GM19328 (cell line): ENCODE measurements at regions not wholly inside any gene's neighbourhood (a gene's known extent, or its start where the extent isn't known, plus 50 kb on each side); places are given as distances from the start of the nearest gene placed in this dataset.
"Not testable (repeated sequence)": the region's sequence is repeated elsewhere in the genome, so short reads cannot be mapped to it uniquely, and the experiment has no call there.

Source experiments
- ATAC-seq: cut with Tn5 transposase; IDR thresholded peaks from one replicate; pipeline ENCODE4 v1.9.1; 2021; ENCODE audit warnings: mild to moderate bottlenecking, moderate library complexity; ENCODE audit not compliant: unreplicated experiment

- ATAC-seq, result not testable (repeated sequence)
Observed at GRCh38 chr22:22296047-22296446, 51.5 kb downstream of the VPREB1 start.

DNA sequence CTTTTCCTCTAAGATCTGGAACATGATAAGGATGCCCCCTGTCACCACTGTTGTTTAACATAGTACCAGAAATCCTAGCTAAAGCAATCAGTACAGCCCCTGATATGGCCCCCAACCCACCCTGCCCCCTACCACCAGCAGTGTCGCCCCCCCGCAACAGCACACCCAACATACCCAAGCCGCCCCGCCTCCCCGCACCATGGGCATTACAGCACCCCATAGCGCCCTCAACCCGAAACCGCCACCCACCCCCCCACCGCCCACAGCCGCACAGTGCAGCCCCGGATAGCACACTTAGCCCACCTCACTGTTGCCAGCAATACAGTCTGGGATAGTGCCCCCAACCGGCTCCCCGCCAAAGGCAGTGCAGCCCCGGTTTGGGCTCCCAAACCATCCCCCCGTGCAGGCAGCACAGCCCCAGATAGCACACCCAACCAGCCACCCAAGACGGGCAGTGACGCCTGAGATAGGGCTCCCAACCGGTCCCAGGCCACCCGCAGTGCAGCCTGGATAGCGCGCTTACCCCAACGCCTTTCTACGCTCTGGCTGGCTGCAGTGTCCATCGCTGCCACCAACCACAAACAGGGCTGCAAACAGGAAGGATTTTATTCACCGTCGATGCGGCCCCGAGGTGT, 52.7 kb downstream of the VPREB1 start:
- not testable (repeated sequence) for ATAC-seq

- peak; percentile 75 for ATAC-seq
Observed at GRCh38 chr22:22297794-22298653, 53.4 kb downstream of the VPREB1 start.

- not testable (repeated sequence) for ATAC-seq
Observed at GRCh38 chr22:22298654-22299009, 54.0 kb downstream of the VPREB1 start.

- not testable (repeated sequence) for ATAC-seq
Observed at GRCh38 chr22:22300511-22300910, 55.9 kb downstream of the VPREB1 start.

GRCh38 chr22:22300946-22301345, 56.4 kb downstream of the VPREB1 start:
- not testable (repeated sequence) for ATAC-seq

GRCh38 chr22:22316589-22316988, 72.0 kb downstream of the VPREB1 start:
- ATAC-seq, result no peak

DNA sequence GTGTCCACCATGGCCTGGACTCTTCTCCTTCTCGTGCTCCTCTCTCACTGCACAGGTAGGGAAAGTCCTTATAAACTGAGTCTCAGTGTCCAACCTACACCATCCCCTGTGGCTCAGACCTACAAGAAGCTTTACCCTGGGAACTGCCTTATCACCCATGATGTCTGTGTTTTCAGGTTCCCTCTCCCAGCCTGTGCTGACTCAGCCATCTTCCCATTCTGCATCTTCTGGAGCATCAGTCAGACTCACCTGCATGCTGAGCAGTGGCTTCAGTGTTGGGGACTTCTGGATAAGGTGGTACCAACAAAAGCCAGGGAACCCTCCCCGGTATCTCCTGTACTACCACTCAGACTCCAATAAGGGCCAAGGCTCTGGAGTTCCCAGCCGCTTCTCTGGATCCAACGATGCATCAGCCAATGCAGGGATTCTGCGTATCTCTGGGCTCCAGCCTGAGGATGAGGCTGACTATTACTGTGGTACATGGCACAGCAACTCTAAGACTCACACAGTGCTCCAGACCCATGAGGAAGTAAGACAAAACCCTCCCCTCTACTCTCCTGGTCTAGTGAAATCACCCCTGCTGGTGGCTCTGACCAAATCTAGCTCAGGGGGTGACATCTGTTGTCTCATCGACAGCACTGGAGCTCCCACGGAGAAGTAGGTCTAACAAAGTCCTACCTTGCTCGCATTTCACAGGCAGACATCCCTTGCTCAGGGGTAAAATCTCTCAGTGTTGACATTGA, 74.3 kb downstream of the VPREB1 start:
- ATAC-seq, result no peak

DNA sequence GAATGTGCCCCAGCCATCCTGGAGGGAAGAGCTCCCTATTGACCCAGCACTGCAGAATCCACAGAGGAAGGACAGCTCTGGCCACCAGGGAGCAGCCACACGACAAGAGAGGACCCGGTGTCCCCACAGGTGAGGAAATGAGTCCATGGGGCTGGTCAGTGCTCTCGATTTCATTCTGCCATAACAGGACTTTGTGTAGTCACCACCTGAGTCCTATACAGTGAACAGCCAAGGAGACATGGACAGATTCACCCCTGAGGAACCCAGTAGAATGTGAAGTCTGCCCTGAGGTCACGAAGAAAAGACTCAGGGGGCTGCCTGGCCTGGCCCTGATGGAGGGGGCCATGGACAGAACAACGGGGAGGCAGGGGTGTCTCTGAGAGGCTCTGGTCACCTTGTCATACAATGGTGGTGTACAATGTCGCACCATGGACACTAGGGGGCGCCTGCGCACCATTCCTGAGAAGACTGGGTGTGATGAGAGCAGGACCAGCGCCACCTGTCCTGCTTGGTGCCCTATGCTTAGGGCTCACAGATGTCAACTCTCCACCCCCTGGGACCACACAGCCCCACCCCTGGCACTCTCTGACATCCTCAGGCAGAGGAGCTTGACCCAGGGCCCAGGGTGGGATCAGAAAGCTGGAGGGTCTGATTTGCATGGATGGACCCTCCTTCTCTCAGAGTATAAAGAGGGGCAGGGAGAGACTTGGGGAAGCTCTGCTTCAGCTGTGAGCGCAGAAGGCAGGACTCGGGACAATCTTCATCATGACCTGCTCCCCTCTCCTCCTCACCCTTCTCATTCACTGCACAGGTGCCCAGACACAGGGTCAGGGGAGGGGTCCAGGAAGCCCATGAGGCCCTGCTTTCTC, 77.4 kb downstream of the VPREB1 start:
- ATAC-seq, result not testable (repeated sequence)

DNA sequence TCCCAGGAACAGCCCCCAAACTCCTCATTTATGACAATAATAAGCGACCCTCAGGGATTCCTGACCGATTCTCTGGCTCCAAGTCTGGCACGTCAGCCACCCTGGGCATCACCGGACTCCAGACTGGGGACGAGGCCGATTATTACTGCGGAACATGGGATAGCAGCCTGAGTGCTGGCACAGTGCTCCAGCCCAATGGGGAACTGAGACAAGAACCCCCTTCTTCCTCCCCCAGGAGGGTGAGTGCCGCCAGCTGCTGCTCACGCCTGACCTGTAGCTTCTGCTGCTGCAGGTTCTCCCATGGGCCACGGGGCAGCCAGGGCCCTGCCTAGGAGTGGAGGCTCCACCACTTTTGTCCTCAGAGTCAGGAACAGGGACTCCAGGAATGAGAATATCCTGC, 78.2 kb downstream of the VPREB1 start:
- ATAC-seq, result no peak

- no peak for ATAC-seq
Observed at GRCh38 chr22:22327723-22328122, 83.1 kb downstream of the VPREB1 start.

- no peak for ATAC-seq
Observed at GRCh38 chr22:22329792-22330191, 85.2 kb downstream of the VPREB1 start.

- not testable (repeated sequence) for ATAC-seq
Observed at GRCh38 chr22:22335640-22336039, 91.1 kb downstream of the VPREB1 start.

GRCh38 chr22:22336333-22336732, 91.7 kb downstream of the VPREB1 start:
- not testable (repeated sequence) for ATAC-seq

GRCh38 chr22:22338778-22339177, 94.2 kb downstream of the VPREB1 start:
- ATAC-seq, result not testable (repeated sequence)

GRCh38 chr22:22341736-22342135, 97.2 kb downstream of the VPREB1 start:
- ATAC-seq, result no peak

DNA sequence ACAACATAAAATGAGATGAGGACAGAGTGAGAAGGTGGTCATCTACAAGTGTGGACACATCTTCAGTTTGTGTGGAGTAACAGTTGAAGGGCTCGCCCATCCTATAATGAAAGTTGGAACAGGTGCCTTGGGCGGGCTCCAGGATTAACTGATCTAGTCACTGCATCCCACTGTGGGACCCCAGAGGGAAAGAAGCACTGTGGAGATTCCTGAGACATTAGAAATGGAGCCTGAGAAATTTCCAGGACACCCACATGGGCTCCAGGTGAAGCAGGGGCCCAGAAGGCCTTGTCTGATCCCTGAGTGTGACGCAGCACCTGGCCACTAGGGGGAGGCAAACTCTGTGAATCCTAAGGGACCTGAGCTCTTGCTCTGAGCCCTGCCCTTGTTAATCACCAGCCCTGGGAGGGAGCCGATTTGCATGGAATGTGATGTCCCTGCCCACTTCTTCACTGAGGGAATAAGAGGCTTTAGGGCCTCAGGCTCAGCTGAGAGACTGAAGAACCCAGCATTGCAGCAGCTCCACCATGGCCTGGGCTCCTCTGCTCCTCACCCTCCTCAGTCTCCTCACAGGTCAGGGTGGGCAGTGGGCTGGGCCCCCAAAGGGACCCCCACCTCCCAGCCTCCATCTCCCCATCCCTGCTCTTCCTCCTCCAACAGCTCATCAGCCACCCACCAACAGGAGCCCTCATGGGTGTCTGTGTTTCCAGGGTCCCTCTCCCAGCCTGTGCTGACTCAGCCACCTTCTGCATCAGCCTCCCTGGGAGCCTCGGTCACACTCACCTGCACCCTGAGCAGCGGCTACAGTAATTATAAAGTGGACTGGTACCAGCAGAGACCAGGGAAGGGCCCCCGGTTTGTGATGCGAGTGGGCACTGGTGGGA, 98.4 kb downstream of the VPREB1 start:
- ATAC-seq, result no peak

DNA sequence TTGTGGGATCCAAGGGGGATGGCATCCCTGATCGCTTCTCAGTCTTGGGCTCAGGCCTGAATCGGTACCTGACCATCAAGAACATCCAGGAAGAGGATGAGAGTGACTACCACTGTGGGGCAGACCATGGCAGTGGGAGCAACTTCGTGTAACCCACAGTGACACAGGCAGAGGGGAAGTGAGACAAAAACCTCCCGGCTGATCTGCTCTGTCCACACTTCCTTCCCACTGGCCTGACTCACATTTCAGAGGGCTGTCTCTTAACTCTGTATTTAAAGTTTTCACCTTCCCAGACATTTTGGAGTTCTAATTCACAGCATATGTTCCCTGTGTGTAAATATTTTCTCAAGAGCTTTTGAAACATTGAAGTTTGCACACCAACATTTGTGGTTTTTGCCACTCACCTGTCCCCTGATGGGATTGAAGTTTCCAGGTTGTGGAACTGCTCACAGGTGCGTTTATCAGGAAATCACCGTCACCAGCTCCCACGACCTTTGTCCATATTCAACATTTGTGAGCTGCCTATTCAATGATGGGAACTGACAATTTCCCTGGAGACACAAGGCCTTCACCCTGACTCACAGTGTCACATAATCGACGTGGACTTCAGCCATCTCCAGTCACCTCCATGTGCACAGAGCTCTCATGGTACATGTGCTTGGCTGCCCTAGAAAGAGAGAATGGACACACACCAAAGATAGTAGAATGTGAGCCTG, 99.2 kb downstream of the VPREB1 start:
- ATAC-seq, result no peak

DNA sequence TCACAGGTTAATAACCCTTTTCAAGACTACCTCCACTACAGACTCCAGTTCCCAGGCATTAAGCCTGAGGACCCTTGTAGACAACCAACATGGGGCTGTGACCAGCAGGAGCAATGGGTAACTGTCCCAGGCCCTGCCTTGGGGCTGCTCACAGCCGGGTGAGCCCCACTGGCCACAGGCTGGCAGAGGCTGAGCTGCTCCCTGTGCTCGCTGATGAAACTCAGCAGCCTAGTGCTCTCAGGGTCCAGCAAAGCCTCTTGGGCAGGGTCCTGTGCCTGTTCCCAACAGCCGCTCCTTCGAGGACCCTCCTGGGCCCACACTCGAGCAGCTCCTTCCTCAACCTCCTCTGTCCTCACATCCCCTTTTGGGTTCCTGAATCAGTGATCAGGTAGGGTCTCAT, 99.8 kb downstream of the VPREB1 start:
- no peak for ATAC-seq
